Mammary epithelial cell (primary cell): ENCODE measurements at regions not wholly inside any gene's neighbourhood (a gene's known extent, or its start where the extent isn't known, plus 50 kb on each side); places are given as distances from the start of the nearest gene placed in this dataset.

Experiments used
- EZH2 ChIP-seq: IDR thresholded peaks from 2 replicates; pipeline ENCODE4 v1.6.1; 2012; ENCODE audit warnings: low read length, inconsistent platforms, borderline replicate concordance
- TF ChIP-seq, protein P1 (sequence below), 2 donors: IDR thresholded peaks in 1 of 2; conservative IDR thresholded peaks in 1 of 2; 2 replicates each; pipeline ENCODE4 v1.5.1; 2011 to 2012; ENCODE audit warnings: inconsistent platforms in 2 of 2, low read length in 2 of 2, mild to moderate bottlenecking in 2 of 2, control low read depth in 1 of 2, low read depth in 1 of 2; ENCODE audit not compliant: insufficient read depth in 1 of 2; ENCODE audit errors: extremely low read depth in 1 of 2

- TF ChIP-seq, protein P1, sequence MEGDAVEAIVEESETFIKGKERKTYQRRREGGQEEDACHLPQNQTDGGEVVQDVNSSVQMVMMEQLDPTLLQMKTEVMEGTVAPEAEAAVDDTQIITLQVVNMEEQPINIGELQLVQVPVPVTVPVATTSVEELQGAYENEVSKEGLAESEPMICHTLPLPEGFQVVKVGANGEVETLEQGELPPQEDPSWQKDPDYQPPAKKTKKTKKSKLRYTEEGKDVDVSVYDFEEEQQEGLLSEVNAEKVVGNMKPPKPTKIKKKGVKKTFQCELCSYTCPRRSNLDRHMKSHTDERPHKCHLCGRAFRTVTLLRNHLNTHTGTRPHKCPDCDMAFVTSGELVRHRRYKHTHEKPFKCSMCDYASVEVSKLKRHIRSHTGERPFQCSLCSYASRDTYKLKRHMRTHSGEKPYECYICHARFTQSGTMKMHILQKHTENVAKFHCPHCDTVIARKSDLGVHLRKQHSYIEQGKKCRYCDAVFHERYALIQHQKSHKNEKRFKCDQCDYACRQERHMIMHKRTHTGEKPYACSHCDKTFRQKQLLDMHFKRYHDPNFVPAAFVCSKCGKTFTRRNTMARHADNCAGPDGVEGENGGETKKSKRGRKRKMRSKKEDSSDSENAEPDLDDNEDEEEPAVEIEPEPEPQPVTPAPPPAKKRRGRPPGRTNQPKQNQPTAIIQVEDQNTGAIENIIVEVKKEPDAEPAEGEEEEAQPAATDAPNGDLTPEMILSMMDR (conservative IDR thresholded peaks at IDR 0.05 in 1 of 2, IDR thresholded peaks at IDR 0.05 in 1 of 2; ENCODE audit: extremely low read depth in 1 of 2, insufficient read depth in 1 of 2, low read depth in 1 of 2, low read length in 2 of 2): no peak
- TF ChIP-seq EZH2: no peak
These were observed 53.7 kb upstream of the ATP11B start for GRCh38 chr3:182739619-182740018.
